Tongue (tissue), 1 donor: ENCODE measurements at regions not wholly inside any gene's neighbourhood (a gene's known extent, or its start where the extent isn't known, plus 50 kb on each side); places are given as distances from the start of the nearest gene placed in this dataset.
"Not testable (repeated sequence)": the region's sequence is repeated elsewhere in the genome, so short reads cannot be mapped to it uniquely, and the experiment has no call there.

Experiments used
- DNase-seq: peaks from one replicate; pipeline ENCODE4 v3.0.0-alpha.2; 2015

GRCh38 chr18:4762330-4762729, 307.2 kb upstream of the DLGAP1 start:
- DNase-seq, result no peak

DNA sequence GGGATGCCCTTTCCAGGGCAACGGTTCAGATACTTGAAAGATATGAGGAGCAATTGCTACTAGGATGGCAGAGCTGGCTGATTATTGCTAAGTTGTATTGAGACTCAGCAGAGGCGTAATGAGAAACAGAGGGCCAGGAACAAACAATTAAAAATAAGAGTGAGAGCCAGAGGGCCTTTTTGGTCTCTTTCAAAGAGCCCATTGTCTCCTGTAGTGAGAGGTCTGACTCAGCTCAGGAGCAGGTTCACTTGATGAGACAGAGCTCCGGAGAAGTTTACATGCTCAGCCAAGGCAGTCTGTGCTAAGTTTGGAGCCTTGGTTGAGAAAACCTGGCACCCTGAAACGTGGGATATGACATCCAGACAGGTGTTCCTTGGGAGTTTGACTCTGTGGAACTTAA, 303.9 kb upstream of the DLGAP1 start:
- no peak for DNase-seq

DNA sequence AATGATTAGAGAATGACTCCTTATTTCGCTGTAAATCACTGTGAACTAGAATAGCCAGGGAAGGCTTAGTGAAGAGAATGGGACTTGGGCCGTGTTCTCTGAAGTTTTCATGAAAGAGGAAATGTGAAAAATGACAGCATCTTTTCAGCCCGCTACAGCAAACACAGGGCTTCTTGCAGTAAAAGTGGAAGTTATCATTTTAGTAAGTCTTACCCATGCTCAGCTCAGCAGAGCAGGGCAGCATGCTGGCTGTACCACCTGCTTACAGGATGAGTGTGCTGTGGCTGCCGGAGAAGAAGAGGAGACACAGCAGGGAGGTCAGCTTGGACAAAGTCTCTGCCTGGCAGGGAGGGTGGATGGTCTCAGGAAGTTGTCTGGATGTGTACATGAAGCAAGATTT, 300.7 kb upstream of the DLGAP1 start:
- DNase-seq, result no peak

DNA sequence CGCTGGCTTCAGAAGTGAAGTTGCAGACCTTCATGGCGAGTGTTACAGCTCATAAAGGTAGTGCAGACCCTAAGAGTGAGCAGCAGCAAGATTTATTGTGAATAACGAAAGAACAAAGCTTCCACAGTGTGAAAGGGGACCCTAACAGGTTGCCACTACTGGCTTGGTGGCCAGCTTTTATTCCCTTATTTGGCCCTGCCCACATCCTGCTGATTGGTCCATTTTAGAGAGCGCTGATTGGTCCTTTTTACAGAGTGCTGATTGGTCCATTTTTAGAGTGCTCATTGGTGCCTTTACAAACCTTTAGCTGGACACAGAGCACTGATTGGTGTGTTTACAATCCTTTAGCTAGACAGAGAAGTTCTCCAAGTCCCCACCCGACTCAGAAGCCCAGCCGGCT, 298.0 kb upstream of the DLGAP1 start:
- not testable (repeated sequence) for DNase-seq

GRCh38 chr18:4751523-4751922, 296.4 kb upstream of the DLGAP1 start:
- no peak for DNase-seq

- DNase-seq, result no peak
These were observed 295.6 kb upstream of the DLGAP1 start for GRCh38 chr18:4750393-4751346.

GRCh38 chr18:4748975-4749374, 293.9 kb upstream of the DLGAP1 start:
- peak; percentile 20 for DNase-seq

DNA sequence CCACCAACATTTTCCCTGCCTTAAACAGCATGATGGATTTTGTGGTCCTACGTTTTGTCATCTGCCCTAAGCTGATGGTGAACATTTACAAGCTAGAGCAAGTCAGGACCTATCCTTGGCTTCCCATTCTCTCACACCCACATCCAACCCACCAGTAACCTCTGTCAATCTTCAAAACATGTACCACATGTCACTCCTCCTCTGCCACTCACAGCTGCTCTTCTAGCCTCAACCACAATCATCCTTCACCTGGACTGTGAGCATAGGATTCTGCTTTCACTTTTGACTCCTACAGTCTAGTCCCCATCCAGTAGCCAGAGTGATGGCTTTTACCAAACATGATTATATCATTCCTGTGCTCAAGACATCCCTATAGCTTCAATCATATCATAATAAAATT, 279.8 kb upstream of the DLGAP1 start:
- no peak for DNase-seq

- no peak for DNase-seq
These were observed 278.9 kb upstream of the DLGAP1 start for GRCh38 chr18:4734021-4734420.

- DNase-seq, result no peak
These were observed 266.4 kb upstream of the DLGAP1 start for GRCh38 chr18:4721545-4721944.

- DNase-seq, result no peak
These were observed 265.4 kb upstream of the DLGAP1 start for GRCh38 chr18:4720518-4720917.

GRCh38 chr18:4705894-4706293, 250.8 kb upstream of the DLGAP1 start:
- DNase-seq, result no peak

GRCh38 chr18:4704781-4705180, 249.7 kb upstream of the DLGAP1 start:
- no peak for DNase-seq

GRCh38 chr18:4691836-4692235, 236.7 kb upstream of the DLGAP1 start:
- DNase-seq, result no peak

DNA sequence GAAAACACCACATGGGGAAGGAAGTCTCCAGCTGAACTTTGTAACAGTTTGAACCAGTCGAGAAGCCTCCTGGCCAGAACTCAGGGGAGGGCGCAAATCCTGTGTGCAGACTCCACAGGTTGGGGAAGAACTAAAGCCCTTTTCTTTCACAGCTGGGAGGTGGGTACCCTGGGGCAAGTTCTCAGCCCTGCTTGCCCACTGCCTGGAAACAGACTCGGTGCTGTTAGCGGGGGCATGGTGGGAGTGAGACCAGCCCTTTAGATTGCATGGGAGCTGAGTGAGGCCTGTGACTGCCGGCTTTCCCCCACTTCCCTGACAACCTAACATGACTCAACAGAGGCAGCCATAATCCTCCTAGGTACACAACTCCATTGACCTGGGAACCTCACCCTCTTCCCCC, 223.6 kb upstream of the DLGAP1 start:
- DNase-seq, result not testable (repeated sequence)

- no peak for DNase-seq
These were observed 221.9 kb upstream of the DLGAP1 start for GRCh38 chr18:4677006-4677405.

DNA sequence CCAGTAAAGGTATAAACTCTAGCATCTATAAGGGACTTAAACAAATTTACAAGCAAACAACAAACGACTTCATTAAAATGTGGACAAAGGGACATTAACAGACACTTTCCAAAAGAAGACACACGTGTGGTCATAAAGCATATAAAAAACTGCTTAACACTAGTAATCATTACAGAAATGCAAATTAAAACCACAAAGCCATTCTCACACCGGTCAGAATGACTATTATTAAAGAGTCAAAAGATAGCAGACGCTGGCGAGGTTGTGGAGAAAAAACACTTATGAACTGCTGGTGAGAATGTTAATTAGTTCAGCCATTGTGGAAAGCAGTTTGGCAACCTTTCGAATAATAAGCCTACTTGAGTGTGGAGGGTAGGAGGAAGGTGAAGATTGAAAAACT, 217.1 kb upstream of the DLGAP1 start:
- no peak for DNase-seq

- DNase-seq, result no peak
These were observed 203.7 kb upstream of the DLGAP1 start for GRCh38 chr18:4658804-4659203.

DNA sequence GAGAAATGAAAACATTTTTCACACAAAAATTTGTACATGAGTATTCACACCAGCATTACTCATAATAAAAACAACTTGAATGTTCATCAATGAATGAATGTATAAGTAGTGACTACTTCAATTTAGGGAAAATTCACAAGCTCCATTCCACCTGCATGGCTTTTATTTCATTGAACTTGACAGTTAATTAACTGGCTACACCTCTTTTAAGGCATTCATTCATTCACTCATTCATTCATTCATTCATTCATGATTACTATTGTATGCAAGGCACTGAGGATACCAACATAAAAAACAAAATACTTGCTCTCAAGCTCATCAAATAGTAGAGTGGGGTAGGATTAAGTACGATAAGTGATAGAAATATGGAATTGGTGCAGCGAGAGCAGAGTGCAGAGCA, 198.3 kb upstream of the DLGAP1 start:
- no peak for DNase-seq

DNA sequence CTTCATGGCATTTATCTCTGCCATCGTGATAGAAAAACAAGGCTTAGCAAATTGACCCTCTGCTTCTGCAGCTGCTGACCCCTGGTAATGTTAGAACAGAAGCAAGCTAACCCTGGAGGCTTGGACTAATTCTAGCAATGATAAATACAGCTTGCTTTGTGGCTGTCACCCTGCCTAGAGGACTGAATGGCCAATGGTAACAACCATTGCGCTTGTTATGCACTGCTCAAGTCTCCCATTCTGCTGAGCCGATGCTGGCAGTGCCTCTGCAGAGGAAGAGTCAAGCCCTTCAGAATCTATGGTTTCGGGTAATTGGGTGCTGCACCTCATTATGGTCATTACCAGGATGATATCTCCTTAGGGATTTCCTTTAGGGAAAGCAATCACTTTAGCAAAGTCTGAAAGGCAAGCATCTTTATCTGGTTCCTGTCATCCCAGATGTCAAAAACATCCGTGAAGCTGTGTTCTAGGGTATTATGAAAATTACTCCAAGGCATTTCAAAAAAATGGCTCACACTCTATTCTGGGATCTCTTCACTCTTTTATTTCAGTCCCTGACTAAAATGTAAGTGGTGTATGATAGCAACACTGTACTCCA, 186.8 kb upstream of the DLGAP1 start:
- peak; percentile 9 for DNase-seq

DNA sequence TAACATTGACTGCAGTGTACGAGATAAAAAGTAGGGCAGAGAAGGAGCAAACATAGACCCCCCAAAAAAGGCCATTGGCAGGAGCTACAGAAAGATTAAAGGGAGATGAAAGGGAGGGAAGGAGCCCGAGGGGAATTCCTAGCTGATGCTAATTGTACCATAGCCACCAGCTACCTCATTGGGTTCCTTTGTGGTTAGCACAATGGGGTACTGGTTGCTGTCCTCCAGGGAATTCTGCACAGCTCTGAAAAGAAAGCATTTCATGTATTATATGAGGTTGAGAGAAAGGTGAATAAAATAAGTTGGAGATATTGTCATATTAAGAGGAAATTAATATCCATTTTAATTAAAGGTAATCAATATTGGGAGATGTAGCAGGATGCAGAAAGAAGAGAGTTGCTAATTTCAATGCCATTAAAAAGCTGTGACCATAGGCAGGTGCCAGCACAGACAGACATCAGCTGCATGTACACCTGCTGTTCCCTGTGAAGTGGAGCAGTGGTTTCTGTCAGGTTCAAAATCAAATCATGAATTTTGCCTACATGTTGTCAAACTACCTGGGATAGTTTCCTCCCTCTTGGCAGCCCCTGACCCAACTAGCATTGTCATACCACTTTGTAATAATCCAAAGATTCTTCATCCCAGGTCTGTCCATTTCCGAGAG, 185.4 kb upstream of the DLGAP1 start:
- no peak for DNase-seq

DNA sequence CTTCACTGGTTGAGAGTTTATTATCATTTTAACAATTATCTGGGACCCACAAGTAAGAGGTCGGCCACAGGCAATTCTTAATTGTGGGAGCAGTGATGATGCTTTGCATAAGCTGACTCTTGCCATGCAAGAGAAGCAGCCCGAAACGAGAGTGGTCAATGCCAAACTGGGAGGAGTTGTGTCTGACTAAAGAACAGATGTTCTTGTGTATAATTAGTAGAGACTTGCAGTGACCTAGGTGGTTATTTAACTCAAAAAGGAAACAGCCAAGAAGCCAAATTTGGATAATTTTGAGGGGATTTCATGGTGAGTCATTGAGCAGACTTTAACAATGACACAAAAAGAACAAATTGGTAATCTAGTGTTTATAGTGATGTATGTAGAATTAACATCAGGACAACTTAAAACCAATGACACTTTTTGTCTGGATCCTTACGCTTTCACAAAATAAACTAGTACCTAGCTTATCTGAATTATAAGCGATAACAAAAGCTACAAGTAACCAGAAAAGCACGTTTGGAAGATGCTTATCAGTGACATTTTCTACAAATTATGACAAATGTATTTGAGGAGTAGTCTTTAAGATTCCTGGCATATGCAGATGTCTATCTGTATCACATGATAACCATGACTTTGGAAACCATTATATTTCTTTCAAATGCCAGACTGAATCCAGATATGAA, 184.7 kb upstream of the DLGAP1 start:
- DNase-seq, result peak; percentile 35

DNA sequence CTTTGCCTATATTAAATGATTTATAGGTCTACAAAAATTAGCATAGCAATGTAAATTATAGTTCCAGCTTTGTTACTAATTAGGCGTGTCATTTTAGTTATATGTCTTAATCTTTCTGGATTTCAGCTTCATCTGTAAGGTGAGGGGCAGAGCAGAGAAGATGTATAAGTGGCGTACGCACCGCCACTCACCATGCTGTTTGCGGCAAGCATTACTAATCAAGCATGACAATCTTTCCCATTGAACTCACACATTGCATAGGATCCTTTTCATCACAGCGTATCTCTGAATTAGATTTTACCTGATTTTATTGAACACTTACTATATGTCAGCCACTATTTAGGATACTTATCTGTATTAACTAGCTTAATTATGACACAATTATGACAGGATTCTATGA, 183.6 kb upstream of the DLGAP1 start:
- DNase-seq, result no peak
